HG02610 (cell line): ENCODE measurements at regions not wholly inside any gene's neighbourhood (a gene's known extent, or its start where the extent isn't known, plus 50 kb on each side); places are given as distances from the start of the nearest gene placed in this dataset.
"Not testable (repeated sequence)": the region's sequence is repeated elsewhere in the genome, so short reads cannot be mapped to it uniquely, and the experiment has no call there.

Source experiments
- ATAC-seq: cut with Tn5 transposase; IDR thresholded peaks from one replicate; pipeline ENCODE4 v1.9.1; 2021; ENCODE audit warnings: mild to moderate bottlenecking, moderate library complexity; ENCODE audit not compliant: unreplicated experiment

DNA sequence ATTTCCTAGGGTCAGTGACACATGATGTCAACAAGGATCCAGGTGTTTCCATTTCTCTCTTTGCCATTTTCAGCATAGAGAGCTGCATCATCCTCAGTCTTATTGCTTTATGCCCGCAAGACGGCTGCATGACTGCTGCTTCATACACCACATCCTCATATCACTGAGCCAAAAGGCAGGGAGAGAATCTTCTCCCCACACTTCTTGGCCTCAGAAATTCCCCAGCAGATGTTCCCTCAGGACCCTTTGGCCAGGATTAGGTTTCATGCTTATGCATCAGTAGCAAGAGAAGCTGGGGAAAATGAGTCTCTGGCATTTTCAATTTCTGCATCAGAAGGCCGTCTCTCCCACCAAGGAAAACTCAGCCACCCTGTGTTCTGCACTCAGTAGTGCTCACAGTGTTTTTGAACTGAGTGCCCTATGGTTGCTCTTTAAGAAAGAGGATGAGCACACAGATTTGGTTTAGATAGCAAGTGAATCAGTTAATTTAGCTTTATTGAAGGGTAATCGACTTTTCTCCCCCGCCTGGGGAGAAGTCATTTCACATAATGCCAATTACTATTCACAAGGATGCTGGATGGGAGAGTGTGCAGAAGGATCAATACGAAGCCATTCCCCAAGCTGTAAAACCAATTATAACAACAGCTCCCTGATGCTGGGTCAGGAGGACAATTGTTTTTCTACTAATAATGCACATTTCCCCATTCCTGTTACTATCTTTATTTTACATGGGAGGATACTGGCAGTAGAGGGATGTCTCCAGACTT lies 360.2 kb downstream of the HHIPL2 start:
- ATAC-seq = no peak

- ATAC-seq = no peak
Observed at GRCh38 chr1:222182641-222183040, 365.3 kb downstream of the HHIPL2 start.

DNA sequence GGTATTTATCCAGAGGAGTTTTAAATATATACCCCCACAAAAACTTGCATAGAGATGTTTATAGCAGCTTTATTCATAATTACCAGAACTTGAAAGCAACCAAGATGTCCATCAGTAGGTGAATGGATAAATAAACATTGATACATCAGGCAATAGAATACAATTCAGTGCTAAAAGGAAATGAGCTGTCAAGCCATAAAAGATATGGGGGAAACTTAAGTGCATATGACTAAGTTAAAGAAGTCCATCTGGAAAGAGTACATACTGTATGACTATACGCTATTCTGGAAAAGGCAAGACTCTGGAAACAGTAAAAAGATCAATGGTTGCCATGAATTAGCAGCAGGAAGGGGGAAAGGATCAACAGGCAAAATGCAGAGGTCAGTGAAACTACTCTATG lies 366.7 kb downstream of the HHIPL2 start:
- no peak for ATAC-seq

- ATAC-seq = not testable (repeated sequence)
Observed at GRCh38 chr1:222177496-222177895, 370.4 kb downstream of the HHIPL2 start.

DNA sequence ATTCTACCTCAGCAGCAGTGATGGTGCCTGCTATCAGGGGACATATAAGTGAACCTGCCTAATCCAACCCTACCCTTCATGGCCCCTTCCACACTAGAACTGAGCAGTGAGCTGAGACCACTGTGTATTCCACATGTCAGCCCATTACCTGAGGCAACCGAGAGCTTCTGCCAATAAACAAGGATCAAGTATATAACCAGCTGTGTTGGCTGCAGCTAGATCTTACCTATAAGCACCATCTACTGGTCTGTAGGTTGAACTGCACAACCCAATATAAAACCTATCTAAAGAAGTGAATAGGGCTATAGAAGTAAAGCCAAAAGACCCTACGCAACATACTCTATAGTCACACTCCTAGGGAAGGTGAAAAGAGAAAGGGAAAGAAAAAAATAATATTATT lies 376.9 kb downstream of the HHIPL2 start:
- ATAC-seq = peak; percentile 57

DNA sequence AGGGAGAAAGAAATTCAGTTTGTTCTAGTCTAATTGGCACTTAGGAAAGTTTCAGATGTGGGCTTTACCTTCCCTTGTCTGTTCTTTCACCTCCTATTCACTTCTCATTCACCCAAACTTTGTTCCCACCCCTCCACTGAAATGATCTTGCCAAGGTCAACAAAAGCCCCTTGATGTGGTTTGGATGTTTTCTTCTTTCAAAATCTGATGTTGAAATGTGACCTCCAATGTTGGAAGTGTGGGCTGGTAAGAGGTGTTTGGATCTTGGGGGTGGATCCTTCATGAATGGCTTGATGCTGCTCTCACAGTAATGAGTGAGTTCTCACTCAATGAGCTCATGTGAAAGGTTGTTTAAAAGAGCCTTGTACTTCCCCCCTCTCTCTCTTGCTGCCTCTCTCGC lies 379.3 kb downstream of the HHIPL2 start:
- ATAC-seq = no peak

DNA sequence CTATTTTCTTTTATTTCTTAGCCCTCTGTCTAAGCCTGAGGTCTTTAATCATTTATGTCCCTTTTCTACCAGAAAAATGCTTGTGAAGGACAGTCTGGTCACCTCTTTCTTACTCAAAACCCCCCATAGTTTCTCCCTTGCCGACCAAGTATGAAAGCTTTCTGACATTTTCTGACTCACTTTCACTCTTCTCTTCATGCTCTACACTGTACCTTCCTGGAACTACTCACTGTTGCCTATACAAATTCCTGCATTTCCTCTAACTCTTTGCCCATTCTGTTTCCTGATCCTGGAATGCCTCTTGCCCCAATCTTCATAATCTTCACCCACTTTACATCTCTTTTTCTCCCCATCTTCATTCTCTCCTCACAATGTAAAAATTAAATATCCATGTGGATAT lies 380.0 kb downstream of the HHIPL2 start:
- no peak for ATAC-seq

GRCh38 chr1:222167111-222167510 lies 380.8 kb downstream of the HHIPL2 start:
- peak; percentile 82 for ATAC-seq

DNA sequence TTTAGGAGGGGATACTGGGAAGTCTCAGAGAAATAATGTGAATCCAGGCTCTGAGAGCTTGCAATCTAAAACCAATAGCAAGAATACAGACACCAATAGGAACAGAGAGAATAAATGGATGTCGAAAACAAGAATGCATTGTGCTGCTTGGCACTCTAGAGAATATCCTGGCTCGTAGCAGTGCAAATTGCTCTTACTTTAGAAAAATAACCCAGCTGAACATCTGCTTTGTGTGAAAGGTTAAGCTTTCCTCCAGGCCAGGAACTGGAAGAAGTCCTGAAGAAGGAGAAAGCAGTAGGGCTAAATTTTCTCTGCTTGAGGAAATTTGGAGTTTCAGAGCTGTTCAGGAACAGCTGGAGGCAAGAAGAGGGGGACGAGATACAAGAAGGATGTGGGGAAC lies 382.3 kb downstream of the HHIPL2 start:
- no peak for ATAC-seq

DNA sequence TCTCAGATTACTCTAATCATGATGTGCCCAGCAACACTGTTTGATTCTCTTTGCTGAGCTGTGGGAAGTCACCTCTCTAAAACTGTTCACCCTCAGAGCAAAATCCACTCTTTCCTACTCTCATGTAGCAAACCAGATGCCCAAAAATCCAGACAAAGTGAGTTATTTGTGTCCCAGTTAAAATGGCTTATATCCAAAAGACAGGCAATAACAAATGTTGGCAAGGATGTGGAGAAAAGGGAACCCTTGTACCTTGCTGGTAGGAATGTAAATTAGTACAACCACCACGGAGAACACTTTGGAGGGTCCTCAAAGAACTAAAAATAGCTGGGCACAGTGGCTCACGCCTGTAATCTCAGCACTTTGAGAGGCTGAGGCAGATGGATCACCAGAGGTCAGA lies 384.0 kb downstream of the HHIPL2 start:
- ATAC-seq = no peak

DNA sequence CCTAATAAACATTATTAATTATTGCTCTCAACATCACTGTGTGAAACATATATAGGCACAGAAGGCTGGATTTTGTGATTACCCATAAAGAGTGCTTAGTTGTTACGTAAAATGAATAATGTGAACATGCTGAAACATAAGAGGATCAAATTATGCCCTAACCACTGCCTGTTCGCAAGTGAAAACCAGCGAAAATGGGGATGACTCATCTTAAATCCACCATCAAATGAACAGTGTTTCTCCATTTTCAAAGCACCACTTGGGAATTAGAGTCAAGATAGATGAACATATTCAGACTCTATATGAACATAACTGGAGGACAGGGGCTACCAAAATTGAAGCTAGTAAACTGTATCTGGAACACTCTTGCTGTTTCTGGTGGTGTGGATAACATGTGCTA lies 386.2 kb downstream of the HHIPL2 start:
- ATAC-seq = no peak

DNA sequence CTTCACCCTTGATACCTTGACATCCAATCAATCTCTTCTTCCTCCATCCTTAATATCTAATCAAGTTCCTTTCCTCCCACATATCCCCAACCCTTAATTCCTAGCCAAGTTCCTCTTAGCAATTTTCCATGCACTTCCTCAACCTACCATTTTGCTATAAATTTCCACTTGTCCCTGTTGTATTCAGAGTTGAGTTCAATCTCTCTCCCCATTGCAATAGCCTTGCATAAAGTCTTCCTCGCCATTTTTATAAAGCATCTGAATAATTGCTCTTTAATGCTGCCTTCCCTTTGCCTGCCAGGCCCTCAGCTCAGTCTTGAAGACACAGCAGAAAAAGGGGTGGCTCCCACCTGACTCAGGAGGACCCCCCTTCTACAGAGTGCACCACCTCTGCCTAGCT lies 390.3 kb downstream of the HHIPL2 start:
- ATAC-seq = no peak

DNA sequence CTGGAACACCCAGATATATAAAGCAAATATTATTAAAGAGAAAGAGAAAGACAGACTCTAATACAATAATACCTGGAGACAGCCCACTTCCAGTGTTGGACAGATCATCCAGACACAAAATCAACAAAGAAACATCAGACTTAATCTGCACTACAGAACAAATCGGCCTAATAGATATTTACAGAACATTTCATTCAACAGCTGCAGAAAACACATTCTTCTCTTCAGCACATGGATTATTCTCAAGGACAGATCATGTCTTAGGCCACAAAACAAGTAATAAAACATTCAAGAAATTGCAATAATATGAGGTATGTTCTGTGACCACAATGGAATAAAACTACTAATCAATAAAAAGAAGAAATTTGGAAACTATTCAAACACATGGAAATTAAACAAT lies 398.3 kb upstream of the DUSP10 start:
- ATAC-seq = no peak

DNA sequence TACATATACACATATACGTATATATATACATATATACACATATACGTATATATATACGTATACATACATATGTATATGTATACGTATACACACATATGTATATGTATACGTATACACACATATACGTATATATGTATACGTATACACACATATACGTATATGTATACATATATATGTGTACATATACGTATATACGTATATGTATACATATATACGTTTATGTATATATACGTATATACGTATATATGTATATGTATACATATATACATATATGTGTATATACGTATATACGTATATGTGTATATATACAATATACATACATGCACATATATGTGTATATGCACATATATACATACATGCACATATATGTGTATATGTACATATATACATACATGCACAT lies 396.2 kb upstream of the DUSP10 start:
- no peak for ATAC-seq

DNA sequence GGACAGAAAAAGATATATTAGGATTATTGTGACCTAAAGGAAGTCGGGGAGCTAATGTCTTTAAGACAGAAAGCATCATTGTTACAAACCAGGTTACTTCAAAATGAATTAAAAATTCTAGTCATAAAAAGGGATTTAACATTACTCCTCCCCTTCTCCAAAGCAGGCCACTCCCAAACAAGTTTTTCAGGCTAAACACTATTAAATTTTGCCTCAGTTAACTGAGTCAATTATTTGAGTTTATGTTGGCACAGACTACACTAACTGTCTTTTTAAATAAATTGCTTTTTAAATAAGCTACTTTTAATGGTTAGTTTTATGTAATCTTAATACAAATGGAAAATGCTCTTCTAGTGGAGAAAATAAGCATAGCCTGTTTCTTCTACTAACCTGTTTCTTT lies 395.0 kb upstream of the DUSP10 start:
- ATAC-seq = no peak

- no peak for ATAC-seq
Observed at GRCh38 chr1:222129041-222129440, 387.2 kb upstream of the DUSP10 start.

- ATAC-seq = no peak
Observed at GRCh38 chr1:222127526-222128152, 385.8 kb upstream of the DUSP10 start.

DNA sequence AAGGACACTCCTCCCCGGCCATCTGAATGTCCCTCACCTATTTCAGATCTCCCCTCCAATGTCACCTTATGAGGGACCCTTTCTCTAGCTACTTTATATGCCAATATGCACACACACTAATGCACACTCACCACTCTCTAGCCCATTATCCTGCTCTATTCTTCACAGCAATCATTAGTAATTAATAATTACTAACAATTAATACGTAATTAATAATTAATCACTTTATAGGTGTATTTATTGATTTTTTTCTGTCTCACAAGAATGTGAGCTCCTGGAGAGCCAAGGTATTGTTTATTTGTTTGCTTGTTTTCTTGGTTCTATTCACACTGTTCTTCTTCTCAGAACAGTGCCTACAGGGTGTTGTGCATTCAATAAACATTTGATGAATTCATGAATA lies 385.2 kb upstream of the DUSP10 start:
- no peak for ATAC-seq

DNA sequence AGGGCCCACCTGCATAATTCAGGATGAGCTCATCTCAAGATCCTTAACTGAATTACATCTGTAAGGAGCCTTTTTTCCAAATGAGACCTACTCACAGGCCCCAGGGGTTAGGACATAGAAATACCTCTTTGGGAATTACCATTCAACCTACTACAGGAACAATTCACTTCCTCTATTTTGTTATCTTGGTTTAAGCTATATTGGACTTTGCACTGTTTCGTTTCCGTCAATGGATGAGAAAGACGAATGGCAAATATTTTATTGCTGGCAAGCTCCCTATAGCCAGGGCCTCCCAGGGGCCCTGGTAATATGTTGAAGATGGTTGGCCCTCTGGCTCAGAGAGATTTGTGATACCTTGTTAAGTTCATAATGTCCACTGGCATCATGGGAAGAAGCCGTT lies 384.2 kb upstream of the DUSP10 start:
- ATAC-seq = no peak

- no peak for ATAC-seq
Observed at GRCh38 chr1:222124602-222125001, 382.7 kb upstream of the DUSP10 start.

GRCh38 chr1:222123111-222123510 lies 381.2 kb upstream of the DUSP10 start:
- ATAC-seq = no peak

DNA sequence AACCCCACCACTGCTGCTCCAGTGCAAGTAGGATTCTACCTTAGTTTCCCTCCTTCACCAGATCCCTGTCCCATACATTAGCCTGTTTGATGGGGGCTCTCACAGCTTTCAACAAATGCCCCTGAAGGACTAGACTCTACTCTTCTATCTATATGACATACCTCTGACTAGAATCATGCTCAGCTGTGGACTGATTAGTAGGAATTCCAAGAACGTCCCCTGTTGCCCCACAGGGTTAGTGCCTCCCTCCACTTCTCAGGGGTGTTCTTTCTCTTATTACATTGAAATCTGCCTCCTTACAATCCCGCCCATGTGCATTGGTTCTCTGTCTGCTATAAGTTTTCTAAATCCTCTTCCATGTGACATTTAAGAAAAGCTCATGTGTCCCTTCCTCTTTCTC lies 375.9 kb upstream of the DUSP10 start:
- ATAC-seq = no peak
